SK-N-SH (cell line): ENCODE measurements at regions not wholly inside any gene's neighbourhood (a gene's known extent, or its start where the extent isn't known, plus 50 kb on each side); places are given as distances from the start of the nearest gene placed in this dataset.

ENCODE experiments used
- CTCF ChIA-PET: fragments of 300-600, 350-600 bp; formaldehyde crosslinking; extraction: SDS; loops from one replicate; lab custom pipeline; 2021; lab: Yijun Ruan, JAX
- POLR2A ChIA-PET: fragments of 350-600 bp; sonication (Branson Sonifier 250); formaldehyde crosslinking; extraction: SDS; loops from one replicate; lab custom pipeline; 2020; ENCODE audit warnings: antibody characterized with exemption, inconsistent platforms; lab: Yijun Ruan, JAX
- DNase-seq: peaks from one replicate; pipeline ENCODE4 v3.0.0; 2012
- H2AFZ ChIP-seq: fragments of 200-600 bp; sonication (generic); 2 replicates; pipeline ENCODE4 v1.8.1; 2016; ENCODE audit warnings: antibody characterized with exemption, mild to moderate bottlenecking, low read depth
- H3F3A ChIP-seq: fragments of 200-600 bp; sonication (generic); replicated peaks from 2 replicates; pipeline ENCODE3; 2016; ENCODE audit warnings: antibody characterized with exemption, mild to moderate bottlenecking; ENCODE audit not compliant: insufficient read depth
- H3K27ac ChIP-seq, 2 experiments: fragments of 200-500 bp in 1 of 2; fragments of 200-600 bp in 1 of 2; sonication (Bioruptor generic) in 1 of 2; sonication (generic), shearing (Covaris generic) in 1 of 2; 2 replicates each; pipeline versions ENCODE4 v1.5.1 to v1.6.1; 2014 to 2016; ENCODE audit warnings: low read depth in 2 of 2, inconsistent platforms in 1 of 2, low read length in 1 of 2, mild to moderate bottlenecking in 1 of 2, mixed read lengths in 1 of 2
- H3K27me3 ChIP-seq: fragments of 200-600 bp; sonication (generic), shearing (Covaris generic); 2 replicates; pipeline ENCODE4 v1.6.1; 2016; ENCODE audit warnings: mixed run types; ENCODE audit not compliant: insufficient read depth
- H3K36me3 ChIP-seq, 2 experiments: fragments of 200-500 bp in 1 of 2; fragments of 200-600 bp in 1 of 2; sonication (Bioruptor generic) in 1 of 2; sonication (generic) in 1 of 2; replicated peaks in 1 of 2; 2 replicates each; pipeline versions ENCODE3 to v1.5.1; 2014 to 2016; ENCODE audit warnings: low read length in 1 of 2, mild to moderate bottlenecking in 1 of 2; ENCODE audit not compliant: insufficient read depth in 2 of 2, control insufficient read depth in 1 of 2
- H3K4me1 ChIP-seq, 2 experiments: fragments of 200-500 bp in 1 of 2; fragments of 200-600 bp in 1 of 2; sonication (Bioruptor generic) in 1 of 2; sonication (generic), shearing (Covaris generic) in 1 of 2; 2 replicates each; pipeline versions ENCODE4 v1.5.1 to v1.6.1; 2014 to 2016; ENCODE audit warnings: low read depth in 1 of 2, low read length in 1 of 2, mixed run types in 1 of 2; ENCODE audit not compliant: insufficient read depth in 2 of 2, control insufficient read depth in 1 of 2
- H3K4me2 ChIP-seq: fragments of 200-600 bp; sonication (generic), shearing (Covaris generic); 2 replicates; pipeline ENCODE4 v1.6.1; 2017; ENCODE audit warnings: mixed run types
- H3K4me3 ChIP-seq, 2 experiments: fragments of 200-500 bp in 1 of 2; fragments of 200-600 bp in 1 of 2; sonication (Bioruptor generic) in 1 of 2; sonication (generic), shearing (Covaris generic) in 1 of 2; 2 replicates each; pipeline versions ENCODE4 v1.5.1 to v1.8.1; 2014 to 2016; ENCODE audit warnings: low read depth in 2 of 2, inconsistent platforms in 1 of 2, low read length in 1 of 2, mild to moderate bottlenecking in 1 of 2, mixed read lengths in 1 of 2, moderate library complexity in 1 of 2
- H3K79me2 ChIP-seq: fragments of 200-600 bp; sonication (generic); 2 replicates; pipeline ENCODE4 v1.8.1; 2017; ENCODE audit warnings: mild to moderate bottlenecking; ENCODE audit not compliant: insufficient read depth
- H3K9ac ChIP-seq: fragments of 200-600 bp; sonication (generic); 2 replicates; pipeline ENCODE4 v1.6.1; 2017; ENCODE audit warnings: mixed run types
- H3K9me2 ChIP-seq: fragments of 200-600 bp; sonication (generic); 2 replicates; pipeline ENCODE4 v1.6.1; 2017; ENCODE audit warnings: mixed run types
- H3K9me3 ChIP-seq: fragments of 200-600 bp; sonication (generic); 2 replicates; pipeline ENCODE4 v1.6.1; 2017; ENCODE audit warnings: mixed run types, mild to moderate bottlenecking, moderate library complexity
- H4K20me1 ChIP-seq: fragments of 200-600 bp; sonication (generic); 2 replicates; pipeline ENCODE4 v1.6.1; 2017; ENCODE audit warnings: mild to moderate bottlenecking, mixed run types; ENCODE audit not compliant: insufficient read depth
- ELF1 ChIP-seq: IDR thresholded peaks from 2 replicates; pipeline ENCODE4 v1.4.0; 2012
- EP300 ChIP-seq, 2 experiments: IDR thresholded peaks; 2 replicates each; pipeline versions ENCODE4 v1.4.0 to v1.6.1; 2012; ENCODE audit warnings: borderline replicate concordance in 1 of 2, low read depth in 1 of 2, low read length in 1 of 2
- EZH2phosphoT487 ChIP-seq: fragments of 200-600 bp; sonication (generic); IDR thresholded peaks from 2 replicates; pipeline ENCODE4 v1.6.1; 2017; ENCODE audit warnings: low read depth, mixed run types, mild to moderate bottlenecking, antibody characterized with exemption, moderate library complexity, borderline replicate concordance
- FOSL2 ChIP-seq: IDR thresholded peaks from 2 replicates; pipeline ENCODE4 v1.4.0; 2012; ENCODE audit warnings: low read depth, mild to moderate bottlenecking, moderate library complexity, borderline replicate concordance
- FOXM1 ChIP-seq: IDR thresholded peaks from 2 replicates; pipeline ENCODE4 v1.4.0; 2012; ENCODE audit warnings: low read depth, mild to moderate bottlenecking
- GABPA ChIP-seq: IDR thresholded peaks from 2 replicates; pipeline ENCODE4 v1.4.0; 2012; ENCODE audit warnings: low read depth, mild to moderate bottlenecking
- JUND ChIP-seq: IDR thresholded peaks from 2 replicates; pipeline ENCODE4 v1.4.0; 2012
- MEF2A ChIP-seq: IDR thresholded peaks from 2 replicates; pipeline ENCODE4 v1.4.0; 2012; ENCODE audit warnings: low read depth, borderline replicate concordance
- MXI1 ChIP-seq: IDR thresholded peaks from 2 replicates; pipeline ENCODE4 v1.6.1; 2012; ENCODE audit warnings: mild to moderate bottlenecking, low read depth, low read length, improper control_type of control experiment
- NRF1 ChIP-seq: IDR thresholded peaks from 2 replicates; pipeline ENCODE4 v1.6.1; 2012; ENCODE audit warnings: low read depth, mild to moderate bottlenecking, low read length
- POLR2AphosphoS5 ChIP-seq: IDR thresholded peaks from 2 replicates; pipeline ENCODE4 v1.6.1; 2012; ENCODE audit warnings: low read depth, low read length
- RFX5 ChIP-seq: IDR thresholded peaks from 2 replicates; pipeline ENCODE4 v1.6.1; 2012; ENCODE audit warnings: mild to moderate bottlenecking, improper control_type of control experiment, low read length
- RXRA ChIP-seq: IDR thresholded peaks from 2 replicates; pipeline ENCODE4 v1.4.0; 2012; ENCODE audit warnings: low read depth, mild to moderate bottlenecking, borderline replicate concordance
- SMC3 ChIP-seq: IDR thresholded peaks from 2 replicates; pipeline ENCODE4 v1.6.1; 2012; ENCODE audit warnings: low read depth, low read length, improper control_type of control experiment
- TCF12 ChIP-seq: IDR thresholded peaks from 2 replicates; pipeline ENCODE4 v1.4.0; 2012
- TEAD4 ChIP-seq: IDR thresholded peaks from 2 replicates; pipeline ENCODE4 v1.4.0; 2012; ENCODE audit warnings: mild to moderate bottlenecking, borderline replicate concordance; ENCODE audit not compliant: insufficient read depth
- WGBS: methylation state at CpG from one replicate; pipeline ENCODE4 v1.1.6; 2017; ENCODE audit warnings: low lambda C conversion rate; 5-methylcytosine and 5-hydroxymethylcytosine counted together
- TF ChIP-seq, protein P1 (sequence below): IDR thresholded peaks from 2 replicates; pipeline ENCODE4 v1.4.0; 2012; ENCODE audit warnings: low read depth, borderline replicate concordance
- TF ChIP-seq, protein P2 (sequence below): IDR thresholded peaks from 2 replicates; pipeline ENCODE4 v1.4.0; 2012; ENCODE audit warnings: low read depth, borderline replicate concordance
- TF ChIP-seq, protein P3 (sequence below): IDR thresholded peaks from 2 replicates; pipeline ENCODE4 v1.6.1; 2012; ENCODE audit warnings: mild to moderate bottlenecking, low read depth, low read length, moderate library complexity
- TF ChIP-seq, protein P4 (sequence below): fragments of 150-350 bp; IDR thresholded peaks from 2 replicates; pipeline ENCODE4 v1.6.1; 2017; ENCODE audit warnings: antibody characterized with exemption, low read length, low read depth, borderline replicate concordance
- TF ChIP-seq, protein P5 (sequence below): IDR thresholded peaks from 2 replicates; pipeline ENCODE4; 2012

DNA sequence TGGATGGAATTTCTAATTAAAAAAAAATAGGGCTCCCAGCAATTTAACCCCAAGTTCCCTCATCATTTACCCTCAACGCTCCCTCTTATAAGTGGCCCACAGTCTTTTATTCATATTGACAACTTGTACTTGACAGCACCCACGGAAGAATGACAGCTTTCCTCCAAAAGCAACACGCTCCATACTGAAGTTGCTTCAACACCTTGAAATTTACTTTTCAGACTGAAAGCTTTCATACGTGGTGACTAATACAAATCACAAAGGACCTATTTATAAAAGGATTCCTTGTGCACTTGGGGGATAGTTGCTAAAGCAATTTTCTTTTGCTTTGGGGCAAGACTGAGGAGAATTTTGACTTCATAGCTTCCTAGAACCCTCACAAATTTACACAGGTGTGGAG is 1629.4 kb upstream of the SEL1L start:
- no peak overlapping the region for H3K9ac ChIP-seq
- H3K36me3 ChIP-seq: no peaks in the 10 kb centered on the region
- no peak overlapping the region for H3K4me3 ChIP-seq
- WGBS: 24% methylated on average over 4 of the region's 4 CpGs
- peaks cover 0 to 4% of the 10 kb centered on the region in 2 experiments; a peak in 1 of 4 replicates for H3K4me1 ChIP-seq
- H3K9me2 ChIP-seq: no peaks in the 10 kb centered on the region
- H3F3A ChIP-seq: peaks cover 10% of the 10 kb centered on the region
- H3K27me3 ChIP-seq: no peaks in the 10 kb centered on the region
- H3K4me2 ChIP-seq: peak overlapping the region; percentile 26
- ChIA-PET POLR2A (no interaction called here), CTCF (no interaction called here)
- H4K20me1 ChIP-seq: no peaks in the 10 kb centered on the region
- H3K27ac ChIP-seq: peak overlapping the region in 1 of 2 experiments; percentile 81; a peak in 2 of 4 replicates
- H3K79me2 ChIP-seq: no peaks in the 10 kb centered on the region
- no peak for DNase-seq
- H2AFZ ChIP-seq: no peak overlapping the region
- no peaks in the 10 kb centered on the region for H3K9me3 ChIP-seq
- TF ChIP-seq FOSL2: no peak
- no peak for TF ChIP-seq MXI1
- no peak for TF ChIP-seq POLR2AphosphoS5
- TF ChIP-seq TCF12: no peak
- TF ChIP-seq, protein P1, sequence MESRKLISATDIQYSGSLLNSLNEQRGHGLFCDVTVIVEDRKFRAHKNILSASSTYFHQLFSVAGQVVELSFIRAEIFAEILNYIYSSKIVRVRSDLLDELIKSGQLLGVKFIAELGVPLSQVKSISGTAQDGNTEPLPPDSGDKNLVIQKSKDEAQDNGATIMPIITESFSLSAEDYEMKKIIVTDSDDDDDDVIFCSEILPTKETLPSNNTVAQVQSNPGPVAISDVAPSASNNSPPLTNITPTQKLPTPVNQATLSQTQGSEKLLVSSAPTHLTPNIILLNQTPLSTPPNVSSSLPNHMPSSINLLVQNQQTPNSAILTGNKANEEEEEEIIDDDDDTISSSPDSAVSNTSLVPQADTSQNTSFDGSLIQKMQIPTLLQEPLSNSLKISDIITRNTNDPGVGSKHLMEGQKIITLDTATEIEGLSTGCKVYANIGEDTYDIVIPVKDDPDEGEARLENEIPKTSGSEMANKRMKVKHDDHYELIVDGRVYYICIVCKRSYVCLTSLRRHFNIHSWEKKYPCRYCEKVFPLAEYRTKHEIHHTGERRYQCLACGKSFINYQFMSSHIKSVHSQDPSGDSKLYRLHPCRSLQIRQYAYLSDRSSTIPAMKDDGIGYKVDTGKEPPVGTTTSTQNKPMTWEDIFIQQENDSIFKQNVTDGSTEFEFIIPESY: no peak
- no peak for TF ChIP-seq ELF1
- no peak for TF ChIP-seq TEAD4
- TF ChIP-seq GABPA: no peak
- no peak for TF ChIP-seq NRF1
- no peak for TF ChIP-seq JUND
- no peak for TF ChIP-seq MEF2A
- TF ChIP-seq EZH2phosphoT487: no peak

DNA sequence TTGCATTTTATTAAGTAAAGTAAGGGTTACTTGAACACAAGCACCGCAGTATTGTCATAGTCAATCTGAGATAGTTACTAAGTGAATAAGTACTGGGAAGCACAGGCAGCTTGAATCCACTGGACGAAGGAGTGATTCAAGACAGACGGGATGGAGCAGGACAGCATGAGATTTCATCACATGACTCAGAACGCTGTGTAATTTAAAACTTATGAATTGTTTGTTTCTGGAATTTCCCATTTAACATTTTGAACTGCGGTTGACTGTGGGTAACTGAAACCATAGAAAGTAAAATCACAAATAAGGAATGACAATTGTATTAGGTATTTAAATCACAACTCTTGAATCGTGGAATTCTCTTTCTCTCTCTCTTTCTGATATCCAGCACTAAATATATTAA is 1630.4 kb upstream of the SEL1L start:
- 7% methylated on average over 6 of the region's 6 CpGs for WGBS
- H3K4me1 ChIP-seq: peaks cover 0 to 4% of the 10 kb centered on the region in 2 experiments; a peak in 1 of 4 replicates
- H3K79me2 ChIP-seq: no peaks in the 10 kb centered on the region
- H3K4me3 ChIP-seq: no peak overlapping the region; a peak in 1 of 4 replicates
- no peak overlapping the region; the same call in 1 of the 2 replicates for H2AFZ ChIP-seq
- no peaks in the 10 kb centered on the region for H4K20me1 ChIP-seq
- no peak for DNase-seq
- H3F3A ChIP-seq: peaks cover 10% of the 10 kb centered on the region
- no peaks in the 10 kb centered on the region for H3K36me3 ChIP-seq
- H3K9me3 ChIP-seq: no peaks in the 10 kb centered on the region
- H3K27ac ChIP-seq: peak overlapping the region; percentile 69 to 81; a peak in 3 of 4 replicates
- H3K4me2 ChIP-seq: 0 out of 2 replicates have a peak overlapping the region, but pooled peaks have one; percentile 25
- peak overlapping the region; percentile 24; the same call in 1 of the 2 replicates for H3K9ac ChIP-seq
- no peaks in the 10 kb centered on the region for H3K9me2 ChIP-seq
- POLR2A ChIA-PET: no interaction called here
- CTCF ChIA-PET: no interaction called here
- H3K27me3 ChIP-seq: no peaks in the 10 kb centered on the region
- TF ChIP-seq, protein P2, sequence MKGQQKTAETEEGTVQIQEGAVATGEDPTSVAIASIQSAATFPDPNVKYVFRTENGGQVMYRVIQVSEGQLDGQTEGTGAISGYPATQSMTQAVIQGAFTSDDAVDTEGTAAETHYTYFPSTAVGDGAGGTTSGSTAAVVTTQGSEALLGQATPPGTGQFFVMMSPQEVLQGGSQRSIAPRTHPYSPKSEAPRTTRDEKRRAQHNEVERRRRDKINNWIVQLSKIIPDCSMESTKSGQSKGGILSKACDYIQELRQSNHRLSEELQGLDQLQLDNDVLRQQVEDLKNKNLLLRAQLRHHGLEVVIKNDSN: peak; percentile 76
- TF ChIP-seq TCF12: peak; percentile 84
- TF ChIP-seq FOXM1: 0 out of 2 replicates have a peak, but pooled peaks have one; percentile 30
- TF ChIP-seq, protein P3, sequence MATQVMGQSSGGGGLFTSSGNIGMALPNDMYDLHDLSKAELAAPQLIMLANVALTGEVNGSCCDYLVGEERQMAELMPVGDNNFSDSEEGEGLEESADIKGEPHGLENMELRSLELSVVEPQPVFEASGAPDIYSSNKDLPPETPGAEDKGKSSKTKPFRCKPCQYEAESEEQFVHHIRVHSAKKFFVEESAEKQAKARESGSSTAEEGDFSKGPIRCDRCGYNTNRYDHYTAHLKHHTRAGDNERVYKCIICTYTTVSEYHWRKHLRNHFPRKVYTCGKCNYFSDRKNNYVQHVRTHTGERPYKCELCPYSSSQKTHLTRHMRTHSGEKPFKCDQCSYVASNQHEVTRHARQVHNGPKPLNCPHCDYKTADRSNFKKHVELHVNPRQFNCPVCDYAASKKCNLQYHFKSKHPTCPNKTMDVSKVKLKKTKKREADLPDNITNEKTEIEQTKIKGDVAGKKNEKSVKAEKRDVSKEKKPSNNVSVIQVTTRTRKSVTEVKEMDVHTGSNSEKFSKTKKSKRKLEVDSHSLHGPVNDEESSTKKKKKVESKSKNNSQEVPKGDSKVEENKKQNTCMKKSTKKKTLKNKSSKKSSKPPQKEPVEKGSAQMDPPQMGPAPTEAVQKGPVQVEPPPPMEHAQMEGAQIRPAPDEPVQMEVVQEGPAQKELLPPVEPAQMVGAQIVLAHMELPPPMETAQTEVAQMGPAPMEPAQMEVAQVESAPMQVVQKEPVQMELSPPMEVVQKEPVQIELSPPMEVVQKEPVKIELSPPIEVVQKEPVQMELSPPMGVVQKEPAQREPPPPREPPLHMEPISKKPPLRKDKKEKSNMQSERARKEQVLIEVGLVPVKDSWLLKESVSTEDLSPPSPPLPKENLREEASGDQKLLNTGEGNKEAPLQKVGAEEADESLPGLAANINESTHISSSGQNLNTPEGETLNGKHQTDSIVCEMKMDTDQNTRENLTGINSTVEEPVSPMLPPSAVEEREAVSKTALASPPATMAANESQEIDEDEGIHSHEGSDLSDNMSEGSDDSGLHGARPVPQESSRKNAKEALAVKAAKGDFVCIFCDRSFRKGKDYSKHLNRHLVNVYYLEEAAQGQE: no peak
- TF ChIP-seq, protein P4, sequence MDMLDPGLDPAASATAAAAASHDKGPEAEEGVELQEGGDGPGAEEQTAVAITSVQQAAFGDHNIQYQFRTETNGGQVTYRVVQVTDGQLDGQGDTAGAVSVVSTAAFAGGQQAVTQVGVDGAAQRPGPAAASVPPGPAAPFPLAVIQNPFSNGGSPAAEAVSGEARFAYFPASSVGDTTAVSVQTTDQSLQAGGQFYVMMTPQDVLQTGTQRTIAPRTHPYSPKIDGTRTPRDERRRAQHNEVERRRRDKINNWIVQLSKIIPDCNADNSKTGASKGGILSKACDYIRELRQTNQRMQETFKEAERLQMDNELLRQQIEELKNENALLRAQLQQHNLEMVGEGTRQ: no peak
- peak; percentile 37; the same call in 1 of the 2 replicates for TF ChIP-seq RXRA
- no peak for TF ChIP-seq SMC3
- TF ChIP-seq, protein P5, sequence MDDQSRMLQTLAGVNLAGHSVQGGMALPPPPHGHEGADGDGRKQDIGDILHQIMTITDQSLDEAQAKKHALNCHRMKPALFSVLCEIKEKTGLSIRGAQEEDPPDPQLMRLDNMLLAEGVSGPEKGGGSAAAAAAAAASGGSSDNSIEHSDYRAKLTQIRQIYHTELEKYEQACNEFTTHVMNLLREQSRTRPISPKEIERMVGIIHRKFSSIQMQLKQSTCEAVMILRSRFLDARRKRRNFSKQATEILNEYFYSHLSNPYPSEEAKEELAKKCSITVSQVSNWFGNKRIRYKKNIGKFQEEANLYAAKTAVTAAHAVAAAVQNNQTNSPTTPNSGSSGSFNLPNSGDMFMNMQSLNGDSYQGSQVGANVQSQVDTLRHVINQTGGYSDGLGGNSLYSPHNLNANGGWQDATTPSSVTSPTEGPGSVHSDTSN: peak; percentile 78
- TF ChIP-seq EZH2phosphoT487: no peak
- peak; percentile 39; the same call in 1 of the 2 replicates for TF ChIP-seq FOSL2
- TF ChIP-seq RFX5: no peak
- TF ChIP-seq EP300 (IDR thresholded peaks at IDR 0.05; ENCODE audit: borderline replicate concordance in 1 of 2, low read depth in 1 of 2, low read length in 1 of 2): peak; percentile 55 to 58
